ENCODE measurements at regions not wholly inside any gene's neighbourhood (a gene's known extent, or its start where the extent isn't known, plus 50 kb on each side); places are given as distances from the start of the nearest gene placed in this dataset.

GRCh38 chr11:119505861-119506260 lies 82.9 kb upstream of the THY1 start:
- intact Hi-C loops (cut with DNase I; ENCODE audit: low total_unique reads): no loop called here

GRCh38 chr11:119505071-119505470 lies 82.1 kb upstream of the THY1 start:
- Histone ChIP-seq H3K9me3 (no peaks in the 10 kb centered on the region), H3K27me3 (peaks cover 0 to 23% (median 6%) of the 10 kb centered on the region in 3 donors), H3K4me1 (peaks cover 0 to 4% (median 0%) of the 10 kb centered on the region in 4 donors), H3K27ac (no peak overlapping the region), H3K36me3 (no peaks in the 10 kb centered on the region), H3K4me3 (no peak overlapping the region)
- intact Hi-C loops (cut with DNase I; ENCODE audit: low total_unique reads): no loop called here
- TF ChIP-seq POLR2AphosphoS5 (IDR thresholded peaks at IDR 0.05): no peak
- no peak for TF ChIP-seq CTCF (IDR thresholded peaks at IDR 0.05)
- TF ChIP-seq EP300 (IDR thresholded peaks at IDR 0.05): no peak
- no peak for TF ChIP-seq POLR2A (IDR thresholded peaks at IDR 0.05)
- WGBS, 5 donors: 81 to 89% (median 84%) methylated on average over 5 of the region's 5 CpGs
- no peak for DNase-seq

More at GRCh38 chr11:119505861-119506260, 82.9 kb upstream of the THY1 start:
- 80 to 94% (median 88%) methylated on average over 5 to 8 of the region's 8 CpGs for WGBS, 5 donors
- Histone ChIP-seq H3K36me3 (no peaks in the 10 kb centered on the region), H3K4me3 (no peak overlapping the region), H3K4me1 (peaks cover 0 to 9% (median 0%) of the 10 kb centered on the region in 4 donors), H3K9me3 (no peaks in the 10 kb centered on the region), H3K27me3 (peaks cover 0 to 20% (median 6%) of the 10 kb centered on the region in 3 donors), H3K27ac (no peak overlapping the region)
- peak in 1 of 2 donors; percentile 32 for DNase-seq
- TF ChIP-seq CTCF (IDR thresholded peaks at IDR 0.05) (no peak), POLR2AphosphoS5 (IDR thresholded peaks at IDR 0.05) (no peak), EP300 (IDR thresholded peaks at IDR 0.05) (no peak), POLR2A (IDR thresholded peaks at IDR 0.05) (no peak)

- no peaks in the 10 kb centered on the region for H3K4me1 ChIP-seq
- peaks cover 0 to 23% (median 6%) of the 10 kb centered on the region in 3 donors for H3K27me3 ChIP-seq
- H3K4me3 ChIP-seq: no peak overlapping the region
- intact Hi-C loops (cut with DNase I; ENCODE audit: low total_unique reads): no loop called here
- no peak for TF ChIP-seq EP300 (IDR thresholded peaks at IDR 0.05)
- TF ChIP-seq POLR2A (IDR thresholded peaks at IDR 0.05): no peak
- no peak for TF ChIP-seq CTCF (IDR thresholded peaks at IDR 0.05)
- TF ChIP-seq POLR2AphosphoS5 (IDR thresholded peaks at IDR 0.05): no peak
- H3K9me3 ChIP-seq: no peaks in the 10 kb centered on the region
- DNase-seq: no peak
- H3K27ac ChIP-seq: no peak overlapping the region
- no peaks in the 10 kb centered on the region for H3K36me3 ChIP-seq
- WGBS, 5 donors: 60 to 100% (median 77%) methylated on average over 1 of the region's 1 CpG
Observed at GRCh38 chr11:119504371-119504770, 81.4 kb upstream of the THY1 start.

- Histone ChIP-seq H3K4me1 (no peaks in the 10 kb centered on the region), H3K36me3 (no peaks in the 10 kb centered on the region), H3K27ac (no peak overlapping the region), H3K9me3 (no peaks in the 10 kb centered on the region), H3K4me3 (no peak overlapping the region), H3K27me3 (peaks cover 0 to 36% (median 6%) of the 10 kb centered on the region in 3 donors)
- intact Hi-C loops (cut with DNase I; ENCODE audit: low total_unique reads): no loop called here
- no peak for DNase-seq
- TF ChIP-seq EP300 (IDR thresholded peaks at IDR 0.05) (no peak), CTCF (IDR thresholded peaks at IDR 0.05) (no peak)
- 45 to 61% (median 58%) methylated on average over 21 of the region's 21 CpGs for WGBS, 5 donors
Observed at GRCh38 chr11:119501777-119502405, 78.9 kb upstream of the THY1 start.
